ENCODE measurements at regions not wholly inside any gene's neighbourhood (a gene's known extent, or its start where the extent isn't known, plus 50 kb on each side); places are given as distances from the start of the nearest gene placed in this dataset.

DNA sequence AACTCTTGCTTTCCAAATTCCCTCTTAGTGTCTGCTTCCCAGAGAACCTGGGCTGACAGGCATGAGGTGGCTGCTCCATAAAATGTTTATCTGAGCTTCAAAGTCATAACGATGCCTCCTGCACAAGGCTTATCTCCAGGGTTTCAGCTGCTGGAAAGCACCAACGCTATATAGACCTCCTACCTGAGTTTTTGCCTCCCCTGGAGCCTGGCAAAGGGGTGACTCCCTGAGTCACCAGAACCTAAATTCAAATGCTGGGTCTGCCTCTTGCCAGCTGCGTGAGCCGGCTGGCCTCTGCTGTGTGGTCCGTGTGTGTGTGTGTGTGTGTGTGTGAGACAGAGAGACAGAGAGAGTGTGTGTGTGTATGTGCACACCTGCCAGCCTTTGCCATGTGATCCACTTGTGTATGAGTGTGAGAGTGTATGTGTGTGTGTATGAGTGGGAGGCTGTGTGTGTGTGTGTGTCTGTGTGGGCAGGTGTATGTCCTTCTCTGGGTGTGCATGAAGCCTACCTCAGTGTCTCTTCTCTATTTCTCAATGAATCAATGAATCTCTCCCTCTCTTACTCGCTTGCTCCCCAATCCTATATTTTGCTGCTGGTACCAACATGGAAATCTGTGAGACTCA is 714.9 kb downstream of the MATN1 start:
- no peak for TF ChIP-seq ZNF274 (IDR thresholded peaks at IDR 0.05; ENCODE audit: low read depth, low read length)
- TF ChIP-seq SUZ12 (IDR thresholded peaks at IDR 0.05; ENCODE audit: extremely low read depth, insufficient read depth, insufficient read length), result no peak
- TF ChIP-seq YY1 (IDR thresholded peaks at IDR 0.05; ENCODE audit: insufficient read depth, insufficient read length), result no peak

Data from NT2/D1 (cell line).